AG04450 (cell line): ENCODE measurements at regions not wholly inside any gene's neighbourhood (a gene's known extent, or its start where the extent isn't known, plus 50 kb on each side); places are given as distances from the start of the nearest gene placed in this dataset.
"Not testable (repeated sequence)": the region's sequence is repeated elsewhere in the genome, so short reads cannot be mapped to it uniquely, and the experiment has no call there.

Experiments
- CTCF ChIA-PET: fragments of 300-600, 350-600 bp; formaldehyde crosslinking; extraction: SDS; loops from one replicate; lab custom pipeline; 2022; ENCODE audit warnings: antibody characterized with exemption, inconsistent platforms; lab: Charles Lee
- POLR2A ChIA-PET: fragments of 350-600 bp; formaldehyde crosslinking; extraction: SDS; loops from one replicate; lab custom pipeline; 2021; ENCODE audit warnings: antibody characterized with exemption, inconsistent platforms; lab: Yijun Ruan, JAX
- DNase-seq: peaks from one replicate; pipeline ENCODE4 v3.0.0-alpha.2; 2011; ENCODE audit warnings: low read depth, low spot score
- H3K27ac ChIP-seq: one replicate; pipeline ENCODE4 v1.5.1; 2012; ENCODE audit warnings: low read depth, low read length, control low read depth
- H3K27me3 ChIP-seq: one replicate; pipeline ENCODE4 v1.6.0; 2012; ENCODE audit warnings: low read length; ENCODE audit not compliant: control insufficient read depth, insufficient read depth
- H3K4me3 ChIP-seq: 2 replicates; pipeline ENCODE4 v1.5.1; 2011; ENCODE audit warnings: mild to moderate bottlenecking, low read depth, low read length, control low read depth
- H3K9me3 ChIP-seq: 2 replicates; pipeline ENCODE4 v1.5.1; 2012; ENCODE audit warnings: low read length; ENCODE audit not compliant: control insufficient read depth, insufficient read depth
- TF ChIP-seq, protein P1 (sequence below): IDR thresholded peaks from 2 replicates; pipeline ENCODE4 v1.5.1; 2011; ENCODE audit warnings: low read depth, low read length, control low read depth, inconsistent platforms

DNA sequence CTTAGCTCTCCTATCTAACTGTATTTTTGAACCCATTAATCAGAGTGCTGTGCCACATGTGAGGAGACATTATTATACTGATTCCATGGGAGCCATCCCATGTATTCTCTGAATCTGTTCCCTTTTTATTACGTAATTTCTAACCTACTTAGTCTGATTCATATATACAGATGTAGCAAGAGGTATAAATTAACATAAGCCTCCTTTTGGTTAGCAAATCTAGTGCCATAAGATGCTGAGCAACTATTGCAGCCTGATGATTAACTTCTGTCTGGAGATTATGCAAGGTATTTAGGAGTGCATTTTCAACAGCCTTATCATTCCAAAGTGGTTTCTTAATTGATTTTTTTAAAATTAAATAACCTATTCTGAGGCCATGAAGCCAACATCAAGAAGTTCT lies 80.2 kb upstream of the EPCAM start:
- TF ChIP-seq, protein P1, sequence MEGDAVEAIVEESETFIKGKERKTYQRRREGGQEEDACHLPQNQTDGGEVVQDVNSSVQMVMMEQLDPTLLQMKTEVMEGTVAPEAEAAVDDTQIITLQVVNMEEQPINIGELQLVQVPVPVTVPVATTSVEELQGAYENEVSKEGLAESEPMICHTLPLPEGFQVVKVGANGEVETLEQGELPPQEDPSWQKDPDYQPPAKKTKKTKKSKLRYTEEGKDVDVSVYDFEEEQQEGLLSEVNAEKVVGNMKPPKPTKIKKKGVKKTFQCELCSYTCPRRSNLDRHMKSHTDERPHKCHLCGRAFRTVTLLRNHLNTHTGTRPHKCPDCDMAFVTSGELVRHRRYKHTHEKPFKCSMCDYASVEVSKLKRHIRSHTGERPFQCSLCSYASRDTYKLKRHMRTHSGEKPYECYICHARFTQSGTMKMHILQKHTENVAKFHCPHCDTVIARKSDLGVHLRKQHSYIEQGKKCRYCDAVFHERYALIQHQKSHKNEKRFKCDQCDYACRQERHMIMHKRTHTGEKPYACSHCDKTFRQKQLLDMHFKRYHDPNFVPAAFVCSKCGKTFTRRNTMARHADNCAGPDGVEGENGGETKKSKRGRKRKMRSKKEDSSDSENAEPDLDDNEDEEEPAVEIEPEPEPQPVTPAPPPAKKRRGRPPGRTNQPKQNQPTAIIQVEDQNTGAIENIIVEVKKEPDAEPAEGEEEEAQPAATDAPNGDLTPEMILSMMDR: no peak
- H3K27ac ChIP-seq: no peak overlapping the region
- ChIA-PET CTCF (interaction anchor here (1.4 to 1.5 kb wide), 2 partner anchors 17 to 34 kb away, joined by 4 to 5 read pairs; no protein-coding TSS in a partner anchor), POLR2A (interaction anchor here (0.6 to 1.5 kb wide), 6 partner anchors 16 to 223 kb away, joined by 3 to 7 read pairs (median 4); no protein-coding TSS in a partner anchor)
- no peak overlapping the region for H3K4me3 ChIP-seq
- DNase-seq: peak; percentile 81
- no peaks in the 10 kb centered on the region for H3K9me3 ChIP-seq
- H3K27me3 ChIP-seq: no peaks in the 10 kb centered on the region

DNA sequence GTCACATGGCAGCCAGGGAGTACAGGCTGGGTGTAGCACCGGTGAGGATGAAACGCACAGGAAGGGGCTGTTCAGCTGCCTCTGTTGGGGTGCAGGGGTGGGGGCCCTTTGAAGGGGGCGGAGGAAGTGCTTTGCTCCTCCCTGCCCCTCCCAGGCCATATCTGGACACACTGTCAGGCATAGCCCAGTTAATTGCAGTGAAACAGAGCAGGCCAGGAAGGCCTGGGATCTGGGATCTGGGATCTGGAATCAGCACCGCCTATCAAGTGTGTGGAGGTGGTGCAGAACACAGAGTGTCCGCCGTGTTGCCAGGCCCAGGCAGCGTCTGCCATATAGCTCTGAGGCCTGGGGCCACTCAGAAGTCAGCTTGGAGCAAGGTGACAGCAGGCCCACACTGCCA lies 85.5 kb upstream of the EPCAM start:
- H3K9me3 ChIP-seq: no peaks in the 10 kb centered on the region
- ChIA-PET CTCF (no interaction called here), POLR2A (no interaction called here)
- no peak overlapping the region for H3K27ac ChIP-seq
- H3K4me3 ChIP-seq: no peak overlapping the region
- no peaks in the 10 kb centered on the region for H3K27me3 ChIP-seq
- TF ChIP-seq, protein P1: no peak
- DNase-seq: no peak

DNA sequence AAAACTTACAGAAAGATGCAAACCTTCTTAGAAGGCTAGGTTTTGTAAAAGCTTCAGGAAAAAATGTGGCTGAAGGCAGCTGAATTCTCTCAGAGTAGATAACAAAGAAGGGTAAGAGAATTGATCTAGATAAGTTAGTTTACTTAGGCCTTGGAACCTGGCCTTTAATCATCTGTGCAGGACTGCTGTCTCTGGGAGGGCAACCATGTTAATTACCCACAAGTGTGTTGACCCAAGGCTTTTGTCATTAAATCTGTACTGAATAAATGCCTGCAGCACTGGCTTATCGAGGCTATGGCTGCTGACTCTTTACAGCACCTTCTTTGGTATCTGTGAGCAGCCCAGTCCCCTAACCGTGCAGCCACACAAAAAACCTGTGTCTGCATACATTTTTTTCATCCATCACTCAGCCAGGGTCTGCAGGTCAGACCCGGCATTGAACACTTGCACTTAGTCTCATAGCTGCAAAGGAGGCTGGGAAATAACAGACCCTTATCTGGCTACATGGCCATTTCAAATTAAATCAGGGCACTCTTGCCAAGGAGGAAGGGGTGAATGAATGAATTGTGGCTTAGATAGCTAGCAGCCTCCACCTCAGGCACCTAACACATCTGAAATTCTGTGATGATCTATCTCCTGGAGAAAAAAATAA lies 86.4 kb upstream of the EPCAM start:
- no peak for DNase-seq

DNA sequence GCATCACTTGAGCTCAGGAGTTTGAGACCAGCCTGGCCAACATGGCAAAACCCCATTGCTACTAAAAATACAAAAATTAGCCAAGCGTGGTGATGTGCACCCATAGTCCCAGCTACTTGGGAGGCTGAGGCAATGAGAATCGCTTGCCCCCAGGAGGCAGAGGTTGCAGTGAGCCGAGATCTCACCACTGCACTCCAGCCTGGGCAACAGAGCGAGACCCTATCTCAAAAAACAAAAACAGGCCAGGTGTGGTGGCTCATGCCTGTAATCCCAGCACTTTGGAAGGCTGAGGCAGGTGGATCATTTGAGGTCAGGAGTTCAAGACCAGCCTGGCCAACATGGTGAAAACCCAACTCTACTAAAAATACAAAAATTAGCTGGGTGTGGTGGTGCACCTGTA lies 89.6 kb upstream of the EPCAM start:
- CTCF ChIA-PET, H3K4me3 ChIP-seq, H3K9me3 ChIP-seq, H3K27me3 ChIP-seq, POLR2A ChIA-PET, H3K27ac ChIP-seq, DNase-seq: not testable (repeated sequence)

More for the DNA sequence above, 86.4 kb upstream of the EPCAM start:
- TF ChIP-seq, protein P1: no peak
- H3K27me3 ChIP-seq: no peaks in the 10 kb centered on the region
- POLR2A ChIA-PET: no interaction called here
- no peak overlapping the region for H3K4me3 ChIP-seq
- no peak overlapping the region for H3K27ac ChIP-seq
- CTCF ChIA-PET: interaction anchor here (1.7 kb wide), 1 partner anchor 41 kb away, joined by 8 read pairs; no protein-coding TSS in a partner anchor
- no peaks in the 10 kb centered on the region for H3K9me3 ChIP-seq

DNA sequence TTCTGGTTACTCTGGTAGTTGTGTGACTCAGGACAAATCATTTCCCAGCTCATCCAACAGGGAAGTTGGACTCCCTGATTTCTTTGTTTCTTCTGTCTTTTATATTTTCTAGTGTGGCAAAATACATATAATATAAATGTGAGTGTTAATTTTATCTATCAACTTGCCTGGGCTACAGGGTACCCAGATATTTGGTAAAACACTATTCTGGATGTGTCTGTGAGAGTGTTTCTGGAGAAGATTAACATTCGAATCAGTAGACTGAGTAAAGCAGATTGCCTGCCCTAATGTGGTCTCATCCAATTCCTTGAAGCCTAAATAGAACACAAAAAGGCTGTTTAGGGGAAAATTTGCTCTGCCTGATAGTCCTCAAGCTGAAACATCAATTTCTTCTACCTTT lies 91.1 kb upstream of the EPCAM start:
- CTCF ChIA-PET: no interaction called here
- POLR2A ChIA-PET: interaction anchor here (0.6 kb wide), 1 partner anchor 13 kb away, joined by 5 read pairs; no protein-coding TSS in a partner anchor
- DNase-seq: no peak
- Histone ChIP-seq H3K4me3 (no peak overlapping the region), H3K27me3 (no peaks in the 10 kb centered on the region), H3K9me3 (no peaks in the 10 kb centered on the region), H3K27ac (no peak overlapping the region)
- TF ChIP-seq, protein P1: no peak
